IMR-90 (cell line): ENCODE measurements at regions not wholly inside any gene's neighbourhood (a gene's known extent, or its start where the extent isn't known, plus 50 kb on each side); places are given as distances from the start of the nearest gene placed in this dataset.

Experiments used
- ATAC-seq: fragments of 200-7000 bp; cut with Tn5 transposase; 2 replicates; pipeline ENCODE4 v1.9.1; 2020; ENCODE audit warnings: low read depth, mild to moderate bottlenecking, moderate library complexity
- BruUV-seq: library from RNA; stranded (reverse); fragments of 400-500 nt; replicated peaks from 2 replicates; lab custom pipeline; 2021; lab: Mats Ljungman, UMichigan
- CTCF ChIA-PET: fragments of 300-600 bp; formaldehyde crosslinking; extraction: SDS; loops from one replicate; lab custom pipeline; 2021; ENCODE audit warnings: antibody characterized with exemption; lab: Yijun Ruan, JAX
- POLR2A ChIA-PET: fragments of 300-600 bp; sonication (Branson Sonifier 250); formaldehyde crosslinking; loops from one replicate; lab custom pipeline; 2022; ENCODE audit warnings: antibody characterized with exemption; ENCODE audit not compliant: unreplicated experiment; lab: Charles Lee
- DNase-seq: peaks from one replicate; pipeline ENCODE4 v3.0.0; 2013
- H2AFZ ChIP-seq: replicated peaks from 2 replicates; pipeline ENCODE3; 2013; ENCODE audit warnings: low read length, mild to moderate bottlenecking; ENCODE audit not compliant: poor library complexity
- H2AK5ac ChIP-seq: 2 replicates; pipeline ENCODE4 v1.6.1; 2013; ENCODE audit warnings: low read depth, low read length, inconsistent platforms
- H2AK9ac ChIP-seq: replicated peaks from 2 replicates; pipeline ENCODE3; 2013; ENCODE audit warnings: mild to moderate bottlenecking, low read depth, low read length, moderate library complexity; ENCODE audit not compliant: poor library complexity
- H2BK120ac ChIP-seq: 2 replicates; pipeline ENCODE4 v1.6.1; 2013; ENCODE audit warnings: low read depth, low read length, inconsistent platforms
- H2BK15ac ChIP-seq: 3 replicates; pipeline ENCODE4 v1.6.1; 2013; ENCODE audit warnings: low read depth, low read length, inconsistent platforms
- H2BK20ac ChIP-seq: 2 replicates; pipeline ENCODE4 v1.6.1; 2013; ENCODE audit warnings: low read depth, mild to moderate bottlenecking, inconsistent platforms, low read length, moderate library complexity
- H2BK5ac ChIP-seq: 2 replicates; pipeline ENCODE4 v1.6.1; 2013; ENCODE audit warnings: mild to moderate bottlenecking, low read depth, low read length, inconsistent platforms; ENCODE audit not compliant: poor library complexity, severe bottlenecking
- H3K14ac ChIP-seq: replicated peaks from 2 replicates; pipeline ENCODE4 v1.6.1; 2013; ENCODE audit warnings: low read depth, low read length, inconsistent platforms
- H3K18ac ChIP-seq: 2 replicates; pipeline ENCODE4 v1.6.1; 2013; ENCODE audit warnings: low read depth, low read length, control low read depth
- H3K23ac ChIP-seq: 2 replicates; pipeline ENCODE4 v1.6.1; 2013; ENCODE audit warnings: low read depth, low read length, inconsistent platforms
- H3K27ac ChIP-seq: 2 replicates; pipeline ENCODE4 v1.5.1; 2013; ENCODE audit warnings: mild to moderate bottlenecking, control low read depth, low read length; ENCODE audit not compliant: insufficient read depth
- H3K27me3 ChIP-seq: 2 replicates; pipeline ENCODE4 v1.6.1; 2013; ENCODE audit warnings: low read length; ENCODE audit not compliant: control insufficient read depth, insufficient read depth
- H3K36me3 ChIP-seq: 2 replicates; pipeline ENCODE4 v1.6.1; 2013; ENCODE audit warnings: low read length, mixed read lengths; ENCODE audit not compliant: control insufficient read depth, insufficient read depth
- H3K4ac ChIP-seq: 2 replicates; pipeline ENCODE4 v1.6.1; 2013; ENCODE audit warnings: low read depth, low read length, inconsistent platforms
- H3K4me1 ChIP-seq: 2 replicates; pipeline ENCODE4 v1.6.1; 2013; ENCODE audit warnings: low read length, mixed read lengths; ENCODE audit not compliant: control insufficient read depth, insufficient read depth
- H3K4me2 ChIP-seq: 2 replicates; pipeline ENCODE4 v1.6.1; 2013; ENCODE audit warnings: low read depth, mild to moderate bottlenecking, control low read depth, low read length, moderate library complexity
- H3K4me3 ChIP-seq: 2 replicates; pipeline ENCODE4 v1.5.1; 2013; ENCODE audit warnings: low read depth, mild to moderate bottlenecking, control low read depth, low read length, moderate library complexity; ENCODE audit not compliant: insufficient read depth
- H3K56ac ChIP-seq: 2 replicates; pipeline ENCODE4 v1.6.1; 2013; ENCODE audit warnings: low read length, inconsistent platforms; ENCODE audit not compliant: insufficient read depth; ENCODE audit errors: extremely low read depth
- H3K79me1 ChIP-seq, 2 experiments: 2 replicates each; pipeline ENCODE4 v1.6.1; 2013; ENCODE audit warnings: low read length in 2 of 2, inconsistent platforms in 1 of 2, low read depth in 1 of 2
- H3K9ac ChIP-seq: 2 replicates; pipeline ENCODE4 v1.6.1; 2013; ENCODE audit warnings: low read depth, low read length, control low read depth
- H3K9me1 ChIP-seq: 2 replicates; pipeline ENCODE4 v1.6.1; 2013; ENCODE audit warnings: low read length, inconsistent platforms; ENCODE audit not compliant: insufficient read depth
- H3K9me3 ChIP-seq: 2 replicates; pipeline ENCODE4 v1.6.1; 2013; ENCODE audit warnings: low read length; ENCODE audit not compliant: control insufficient read depth, insufficient read depth
- H4K20me1 ChIP-seq: 2 replicates; pipeline ENCODE4 v1.6.1; 2013; ENCODE audit warnings: low read length, inconsistent platforms; ENCODE audit not compliant: insufficient read depth
- H4K5ac ChIP-seq: 2 replicates; pipeline ENCODE4 v1.6.1; 2013; ENCODE audit warnings: mild to moderate bottlenecking, low read depth, low read length, control low read depth
- H4K8ac ChIP-seq, 2 experiments: 2 replicates each; pipeline ENCODE4 v1.6.1; 2013; ENCODE audit warnings: low read depth in 2 of 2, low read length in 2 of 2, control low read depth in 1 of 2, inconsistent platforms in 1 of 2
- H4K91ac ChIP-seq: 2 replicates; pipeline ENCODE4 v1.6.1; 2013; ENCODE audit warnings: low read depth, low read length, inconsistent platforms; ENCODE audit not compliant: insufficient read depth
- BHLHE40 ChIP-seq: fragments of 150-350 bp; IDR thresholded peaks from 2 replicates; pipeline ENCODE4 v1.6.1; 2016; ENCODE audit warnings: mild to moderate bottlenecking, low read depth, low read length
- CEBPB ChIP-seq: IDR thresholded peaks from 2 replicates; pipeline ENCODE4 v1.6.1; 2012; ENCODE audit warnings: low read depth, low read length, improper control_type of control experiment
- CHD1 ChIP-seq: IDR thresholded peaks from 2 replicates; pipeline ENCODE4 v1.6.1; 2012; ENCODE audit warnings: low read depth, low read length, improper control_type of control experiment
- CTCF ChIP-seq: conservative IDR thresholded peaks from 2 replicates; pipeline ENCODE4 v1.5.1; 2012; ENCODE audit warnings: mild to moderate bottlenecking, low read depth, low read length, improper control_type of control experiment
- ELK1 ChIP-seq: fragments of 150-350 bp; IDR thresholded peaks from 2 replicates; pipeline ENCODE4 v1.6.1; 2016; ENCODE audit warnings: low read depth, mild to moderate bottlenecking, low read length, moderate library complexity, borderline replicate concordance
- FOS ChIP-seq: fragments of 150-350 bp; IDR thresholded peaks from 2 replicates; pipeline ENCODE4 v1.6.1; 2016; ENCODE audit warnings: low read depth, low read length
- MAFK ChIP-seq: IDR thresholded peaks from 2 replicates; pipeline ENCODE4 v1.6.1; 2012; ENCODE audit warnings: low read depth, low read length, improper control_type of control experiment
- MAZ ChIP-seq: IDR thresholded peaks from 2 replicates; pipeline ENCODE4 v1.6.1; 2012; ENCODE audit warnings: low read depth, mild to moderate bottlenecking, low read length, improper control_type of control experiment, moderate library complexity, borderline replicate concordance
- MXI1 ChIP-seq: IDR thresholded peaks from 2 replicates; pipeline ENCODE4 v1.6.1; 2012; ENCODE audit warnings: low read depth, mild to moderate bottlenecking, low read length, moderate library complexity, borderline replicate concordance
- NFE2L2 ChIP-seq: fragments of 150-350 bp; IDR thresholded peaks from 2 replicates; pipeline ENCODE4 v1.6.1; 2016; ENCODE audit warnings: low read depth, mild to moderate bottlenecking, low read length
- POLR2A ChIP-seq: IDR thresholded peaks from 2 replicates; pipeline ENCODE4 v1.6.1; 2012; ENCODE audit warnings: mild to moderate bottlenecking, low read depth, low read length
- RAD21 ChIP-seq: IDR thresholded peaks from 2 replicates; pipeline ENCODE4 v1.6.1; 2012; ENCODE audit warnings: low read length, improper control_type of control experiment
- RCOR1 ChIP-seq: IDR thresholded peaks from 2 replicates; pipeline ENCODE4 v1.6.1; 2012; ENCODE audit warnings: mild to moderate bottlenecking, low read length, improper control_type of control experiment; ENCODE audit not compliant: insufficient replicate concordance
- RFX5 ChIP-seq: IDR thresholded peaks from 2 replicates; pipeline ENCODE4 v1.8.0; 2012; ENCODE audit warnings: low read depth, mild to moderate bottlenecking, low read length, moderate library complexity
- SMC3 ChIP-seq: fragments of 150-350 bp; IDR thresholded peaks from 2 replicates; pipeline ENCODE4 v1.6.1; 2016; ENCODE audit warnings: low read depth, mild to moderate bottlenecking, antibody characterized with exemption, low read length, moderate library complexity
- USF2 ChIP-seq: fragments of 150-350 bp; IDR thresholded peaks from 2 replicates; pipeline ENCODE4 v1.6.1; 2017; ENCODE audit warnings: mild to moderate bottlenecking, antibody characterized with exemption, low read length, low read depth
- WGBS, 2 experiments: methylation state at CpG; one replicate each; pipeline versions ENCODE4 v1.1.5 to v1.1.7; 2013; ENCODE audit warnings: missing lambda C conversion rate in 2 of 2; ENCODE audit not compliant: insufficient read length in 1 of 2; ENCODE audit errors: extremely low coverage in 2 of 2; 5-methylcytosine and 5-hydroxymethylcytosine counted together
- dilution Hi-C: fragments of 300-500 bp; cut with HindIII; formaldehyde crosslinking; loops from one replicate; pipeline ENCODE4 v1.14.3; 2018; ENCODE audit warnings: low sequenced_read_pairs; ENCODE audit not compliant: unreplicated experiment
- in situ Hi-C: fragments of 300-500 bp; cut with MboI; formaldehyde crosslinking; loops from 3 replicates; pipeline ENCODE4 v1.14.3; 2019; ENCODE audit warnings: low sequenced_read_pairs, inconsistent platforms, mixed read lengths
- intact Hi-C: fragments of 100-400 bp; cut with micrococcal nuclease; formaldehyde crosslinking; loops from 2 replicates; pipeline ENCODE4 v1.10.0; 2022

- no peak for ATAC-seq
- CTCF ChIA-PET = no interaction called here
- no peak for TF ChIP-seq FOS
- no peak for TF ChIP-seq CHD1
- TF ChIP-seq SMC3 = no peak
- no peak for TF ChIP-seq RFX5
- TF ChIP-seq POLR2A = no peak
- TF ChIP-seq RCOR1 = no peak
- no peak for TF ChIP-seq BHLHE40
- no peak for TF ChIP-seq MXI1
- no peak for TF ChIP-seq MAZ
- TF ChIP-seq CEBPB = no peak
- no peak for TF ChIP-seq NFE2L2
- TF ChIP-seq USF2 = no peak
- TF ChIP-seq RAD21 = no peak
- no peak for TF ChIP-seq MAFK
- no peak for TF ChIP-seq ELK1
- no peak for TF ChIP-seq CTCF
These were observed 611.3 kb downstream of the SI start for GRCh38 chr3:164467007-164467406.

More at GRCh38 chr3:164467007-164467406, 611.3 kb downstream of the SI start:
- in situ Hi-C loops = no loop called here
- no peaks in the 10 kb centered on the region for H3K79me1 ChIP-seq
- no CpG with 5 or more reads among the region's 1 CpG for WGBS, 2 experiments
- H3K56ac ChIP-seq = no peak overlapping the region
- H3K4me3 ChIP-seq = no peak overlapping the region
- H4K20me1 ChIP-seq = no peaks in the 10 kb centered on the region
- H2AK9ac ChIP-seq = no peak overlapping the region
- H3K4ac ChIP-seq = no peak overlapping the region
- H2BK15ac ChIP-seq = no peak overlapping the region
- H4K91ac ChIP-seq = no peak overlapping the region
- H3K9me3 ChIP-seq = peaks cover 14% of the 10 kb centered on the region; the same call in 1 of the 2 replicates
- H2BK5ac ChIP-seq = no peak overlapping the region
- no peaks in the 10 kb centered on the region for H3K4me1 ChIP-seq
- H3K14ac ChIP-seq = no peak overlapping the region
- no peak overlapping the region for H2AFZ ChIP-seq
- no TSS peak for BruUV-seq
- H2BK20ac ChIP-seq = no peak overlapping the region
- DNase-seq = no peak
- dilution Hi-C loops = no loop called here
- intact Hi-C loops = no loop called here
- H3K4me2 ChIP-seq = no peak overlapping the region
- POLR2A ChIA-PET = no interaction called here
- H3K18ac ChIP-seq = no peak overlapping the region
- H2BK120ac ChIP-seq = no peak overlapping the region
- H3K23ac ChIP-seq = no peak overlapping the region
- no peaks in the 10 kb centered on the region for H3K36me3 ChIP-seq
- no peak overlapping the region for H4K8ac ChIP-seq
- H3K27me3 ChIP-seq = no peaks in the 10 kb centered on the region
- no peak overlapping the region for H3K9ac ChIP-seq
- H3K9me1 ChIP-seq = no peaks in the 10 kb centered on the region
- H3K27ac ChIP-seq = no peak overlapping the region
- no peak overlapping the region for H2AK5ac ChIP-seq
- no peak overlapping the region for H4K5ac ChIP-seq
